ENCODE measurements at regions not wholly inside any gene's neighbourhood (a gene's known extent, or its start where the extent isn't known, plus 50 kb on each side); places are given as distances from the start of the nearest gene placed in this dataset.

DNA sequence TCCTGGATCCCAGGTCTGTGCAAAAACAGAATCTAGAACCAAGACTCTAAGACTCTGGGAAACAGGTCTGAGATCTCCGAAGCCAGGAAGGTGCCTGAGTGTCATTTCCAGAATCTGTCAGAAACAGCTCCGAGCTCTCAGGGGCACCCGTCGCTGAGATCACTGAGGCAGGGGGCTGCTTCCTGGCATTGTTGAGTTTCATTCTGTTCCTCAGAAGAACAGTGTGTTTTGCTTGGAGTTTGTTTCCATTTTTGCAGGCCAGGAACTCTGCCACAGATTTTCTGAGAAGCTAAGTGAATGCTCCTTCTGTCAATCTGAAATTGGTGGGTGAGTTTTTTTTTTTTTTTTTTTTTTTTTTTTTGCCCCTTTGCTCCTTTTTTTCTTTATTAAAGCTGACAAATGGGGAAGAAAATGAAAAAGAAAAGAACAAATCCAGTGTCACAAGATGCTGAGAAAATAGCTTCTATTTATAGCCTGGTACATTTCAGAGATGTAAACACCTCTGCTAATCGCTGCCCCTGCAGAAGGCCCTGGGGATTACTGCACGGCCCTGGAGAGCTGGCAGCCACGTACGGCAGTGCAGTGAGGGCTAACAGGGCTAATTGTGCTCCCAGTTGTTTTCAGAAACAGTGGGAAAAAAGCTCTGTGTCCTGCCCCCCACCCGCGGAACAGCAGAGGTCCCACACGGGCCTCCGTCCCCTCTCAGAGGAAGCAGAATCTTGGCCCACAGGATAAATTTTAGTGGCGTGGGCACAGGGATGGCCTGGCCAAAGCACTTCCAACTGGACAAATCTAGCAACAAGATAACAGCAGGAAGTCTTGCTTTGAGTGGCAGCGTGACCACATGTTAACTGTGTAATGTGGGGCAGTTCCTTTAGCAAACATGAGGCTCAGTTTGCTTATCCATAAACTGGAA lies 237.6 kb upstream of the IRS2 start:
- no peak for TF ChIP-seq POLR2A (IDR thresholded peaks at IDR 0.05)
- TF ChIP-seq, protein P1, sequence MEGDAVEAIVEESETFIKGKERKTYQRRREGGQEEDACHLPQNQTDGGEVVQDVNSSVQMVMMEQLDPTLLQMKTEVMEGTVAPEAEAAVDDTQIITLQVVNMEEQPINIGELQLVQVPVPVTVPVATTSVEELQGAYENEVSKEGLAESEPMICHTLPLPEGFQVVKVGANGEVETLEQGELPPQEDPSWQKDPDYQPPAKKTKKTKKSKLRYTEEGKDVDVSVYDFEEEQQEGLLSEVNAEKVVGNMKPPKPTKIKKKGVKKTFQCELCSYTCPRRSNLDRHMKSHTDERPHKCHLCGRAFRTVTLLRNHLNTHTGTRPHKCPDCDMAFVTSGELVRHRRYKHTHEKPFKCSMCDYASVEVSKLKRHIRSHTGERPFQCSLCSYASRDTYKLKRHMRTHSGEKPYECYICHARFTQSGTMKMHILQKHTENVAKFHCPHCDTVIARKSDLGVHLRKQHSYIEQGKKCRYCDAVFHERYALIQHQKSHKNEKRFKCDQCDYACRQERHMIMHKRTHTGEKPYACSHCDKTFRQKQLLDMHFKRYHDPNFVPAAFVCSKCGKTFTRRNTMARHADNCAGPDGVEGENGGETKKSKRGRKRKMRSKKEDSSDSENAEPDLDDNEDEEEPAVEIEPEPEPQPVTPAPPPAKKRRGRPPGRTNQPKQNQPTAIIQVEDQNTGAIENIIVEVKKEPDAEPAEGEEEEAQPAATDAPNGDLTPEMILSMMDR (IDR thresholded peaks at IDR 0.05) = no peak
